Left ventricle myocardium superior (tissue), 1 donor: ENCODE measurements at regions not wholly inside any gene's neighbourhood (a gene's known extent, or its start where the extent isn't known, plus 50 kb on each side); places are given as distances from the start of the nearest gene placed in this dataset.
A peak's percentile ranks its signal among the peaks of the same experiment; 100 is the strongest.

Experiments
- ATAC-seq: fragments of 200-7000 bp; cut with Tn5 transposase; one replicate; pipeline ENCODE4 v1.9.1; 2020; ENCODE audit warnings: mild to moderate bottlenecking, moderate library complexity
- DNase-seq: peaks from one replicate; pipeline ENCODE4 v3.0.0-alpha.2; 2020
- intact Hi-C: fragments of 100-400 bp; cut with micrococcal nuclease; formaldehyde crosslinking; loops from one replicate; pipeline ENCODE4 v1.11.0; 2022
- donor health status: DM: no; HTN: yes; CAD: no; lungs with severe emphysema.

GRCh38 chr18:22682720-22683119 lies 250.4 kb upstream of the RBBP8 start:
- intact Hi-C loops, result no loop called here
- no peak for ATAC-seq

GRCh38 chr18:22683196-22683676 lies 249.9 kb upstream of the RBBP8 start:
- DNase-seq (peak; percentile 47), ATAC-seq (peak; percentile 88)
- intact Hi-C loops, result no loop called here

More at GRCh38 chr18:22682720-22683119, 250.4 kb upstream of the RBBP8 start:
- no peak for DNase-seq

GRCh38 chr18:22683786-22684185 lies 249.3 kb upstream of the RBBP8 start:
- DNase-seq, result no peak
- ATAC-seq, result no peak
- intact Hi-C loops, result no loop called here

- ATAC-seq, result no peak
- intact Hi-C loops, result no loop called here
- DNase-seq, result no peak
Measured at GRCh38 chr18:22684268-22684667, 248.9 kb upstream of the RBBP8 start.

DNA sequence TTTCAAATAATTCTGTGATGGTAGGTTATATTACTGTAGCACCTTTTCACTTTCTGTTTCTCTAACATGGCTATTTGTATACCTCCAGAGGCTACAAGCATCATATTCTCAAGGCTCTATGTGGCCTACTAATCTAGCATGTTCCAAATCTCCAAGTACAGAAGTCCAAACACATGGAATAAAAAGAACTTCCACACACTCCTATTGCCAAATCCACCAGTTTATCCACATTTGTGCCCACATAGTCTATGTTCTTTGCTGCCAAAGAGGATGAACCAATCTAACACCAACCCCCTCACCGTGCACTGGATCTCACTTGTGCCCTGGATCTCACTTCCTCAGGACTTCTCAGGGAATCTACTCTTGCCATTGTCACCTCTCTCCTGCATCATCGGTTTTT lies 247.3 kb upstream of the RBBP8 start:
- no peak for ATAC-seq
- intact Hi-C loops, result no loop called here

GRCh38 chr18:22687892-22688680 lies 245.0 kb upstream of the RBBP8 start:
- intact Hi-C loops, result no loop called here
- DNase-seq (no peak), ATAC-seq (no peak)

More for the DNA sequence above, 247.3 kb upstream of the RBBP8 start:
- DNase-seq, result no peak

DNA sequence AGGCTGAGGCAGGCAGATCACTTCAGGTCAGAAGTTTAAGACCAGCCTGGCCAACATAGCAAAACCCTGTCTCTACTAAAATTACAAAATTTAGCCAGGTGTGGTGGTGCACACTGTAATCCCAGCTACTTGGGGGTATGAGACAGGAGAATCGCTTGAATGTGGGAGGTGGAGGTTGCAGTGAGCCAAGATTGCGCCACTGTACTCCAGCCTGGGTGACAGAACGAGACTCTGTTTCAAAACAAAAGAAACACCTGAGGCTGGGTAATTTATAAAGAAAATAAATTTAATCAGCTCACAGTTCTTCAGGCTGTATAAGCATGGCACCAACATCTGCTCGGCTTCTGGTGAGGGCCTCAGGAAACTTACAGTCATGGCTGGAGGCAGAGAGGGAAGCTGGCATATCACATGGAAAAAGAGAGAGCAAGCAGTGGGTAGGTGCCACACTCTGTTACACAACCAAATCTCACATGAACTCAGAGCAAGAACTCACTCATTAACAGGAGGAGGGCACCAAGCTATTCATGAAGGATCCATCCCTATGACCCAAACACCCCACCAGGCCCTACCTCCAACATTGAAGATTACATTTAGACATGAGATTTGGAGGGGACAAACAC lies 244.1 kb upstream of the RBBP8 start:
- DNase-seq (no peak), ATAC-seq (no peak)
- intact Hi-C loops, result no loop called here

DNA sequence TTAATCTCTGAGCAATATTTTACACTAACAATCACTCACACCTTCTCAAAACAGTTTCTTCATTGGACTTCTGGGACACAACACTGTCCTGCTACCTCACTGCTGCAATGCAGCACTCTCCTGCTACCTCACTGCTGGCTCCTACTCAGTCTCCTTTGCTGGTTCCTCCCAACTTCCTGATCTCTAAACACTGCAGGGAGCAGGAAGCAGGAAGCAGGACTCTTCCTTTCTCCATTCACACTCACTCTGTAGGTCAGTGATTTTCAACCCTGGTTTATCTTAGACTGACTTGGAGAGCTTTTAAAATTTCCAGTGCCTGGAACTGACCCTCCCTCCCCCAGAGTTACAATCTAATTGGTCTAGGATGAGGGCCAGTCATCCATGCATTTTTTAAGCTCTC lies 243.4 kb upstream of the RBBP8 start:
- ATAC-seq (no peak), DNase-seq (no peak)
- intact Hi-C loops, result no loop called here

GRCh38 chr18:22690556-22690955 lies 242.6 kb upstream of the RBBP8 start:
- intact Hi-C loops, result no loop called here
- ATAC-seq (no peak), DNase-seq (no peak)

- DNase-seq (no peak), ATAC-seq (no peak)
- intact Hi-C loops, result no loop called here
Measured at GRCh38 chr18:22691946-22692710, 241.0 kb upstream of the RBBP8 start.

DNA sequence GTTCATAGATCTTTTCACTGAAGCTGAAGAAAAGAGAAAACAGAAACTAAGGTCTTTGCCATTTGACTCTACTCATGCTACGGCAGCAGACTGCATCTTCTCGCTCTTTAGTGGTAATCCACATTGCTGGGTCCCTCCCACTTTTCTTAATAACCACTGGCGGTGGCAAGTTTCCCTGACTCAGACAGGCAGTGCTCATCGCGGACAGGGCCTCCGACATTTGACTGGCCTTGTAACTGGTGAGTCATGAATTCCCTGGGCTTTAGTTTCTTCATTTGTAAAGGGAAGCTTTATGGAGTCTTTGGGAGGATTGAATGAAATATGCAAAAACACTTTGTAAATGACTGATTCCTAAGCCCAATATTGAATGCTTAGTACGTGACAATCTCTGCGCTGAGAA lies 238.2 kb upstream of the RBBP8 start:
- intact Hi-C loops, result no loop called here
- peak; percentile 54 for DNase-seq
- ATAC-seq, result peak; percentile 76

GRCh38 chr18:22695674-22696073 lies 237.5 kb upstream of the RBBP8 start:
- intact Hi-C loops, result no loop called here
- DNase-seq (no peak), ATAC-seq (no peak)

DNA sequence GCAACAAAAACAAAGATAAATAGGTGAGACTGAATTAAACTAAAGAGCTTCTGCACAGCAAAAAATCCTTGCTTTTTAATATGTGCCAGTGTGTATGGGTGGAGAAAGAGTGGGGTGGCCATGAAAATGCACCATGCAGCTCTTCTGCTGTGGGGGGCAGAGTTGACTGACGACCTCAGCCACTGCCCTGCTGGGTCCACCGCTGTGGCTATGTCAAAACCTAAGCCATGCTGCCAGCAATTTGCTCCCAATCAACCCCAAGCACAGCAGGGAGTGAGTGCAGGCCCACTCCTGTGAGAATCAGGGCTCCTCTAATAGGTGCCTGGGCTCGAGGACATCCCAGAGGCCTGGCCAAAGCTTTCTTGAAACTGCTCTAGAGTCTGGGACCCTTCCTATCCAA lies 235.6 kb upstream of the RBBP8 start:
- intact Hi-C loops, result no loop called here
- no peak for ATAC-seq
- no peak for DNase-seq

GRCh38 chr18:22698711-22699110 lies 234.4 kb upstream of the RBBP8 start:
- ATAC-seq, result no peak
- intact Hi-C loops, result no loop called here
- DNase-seq, result no peak

DNA sequence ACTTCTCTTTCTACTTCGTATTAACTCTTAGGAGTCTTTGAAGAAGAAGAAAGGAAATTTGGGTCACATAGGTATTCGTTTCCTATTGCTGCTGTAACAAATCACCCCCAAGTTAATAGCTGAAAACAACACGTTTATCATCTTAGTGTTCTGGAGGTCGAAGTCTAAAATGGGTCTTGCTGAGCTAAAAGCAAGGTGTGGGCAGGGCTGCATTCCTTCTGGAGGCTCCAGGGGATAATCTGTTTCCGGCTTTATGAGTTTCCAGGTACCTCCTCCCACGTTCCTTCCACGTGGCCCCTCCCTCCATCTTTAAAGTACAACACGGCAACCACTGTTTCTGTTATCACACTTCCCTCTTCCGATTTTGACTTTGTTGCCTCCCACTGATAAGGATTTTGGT lies 233.5 kb upstream of the RBBP8 start:
- intact Hi-C loops, result no loop called here
- DNase-seq, result no peak
- no peak for ATAC-seq

DNA sequence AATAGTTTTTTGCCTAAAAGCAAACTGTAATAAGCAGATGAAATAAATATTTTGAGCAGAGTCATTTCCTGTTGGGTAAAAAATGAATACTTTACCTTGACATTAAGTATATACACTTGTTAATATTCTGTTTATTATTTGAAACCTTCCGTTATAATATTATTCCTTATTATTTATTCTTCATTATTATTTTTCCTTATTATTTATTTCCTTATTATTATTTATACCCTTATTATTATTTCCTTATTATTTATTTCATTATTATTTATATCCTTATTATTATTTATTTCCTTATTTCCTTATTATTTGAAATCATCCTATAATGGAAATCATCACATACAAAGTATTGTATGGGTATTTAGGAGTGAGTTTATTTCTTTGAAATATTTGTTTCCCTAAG lies 232.2 kb upstream of the RBBP8 start:
- ATAC-seq (no peak), DNase-seq (no peak)
- intact Hi-C loops, result no loop called here

DNA sequence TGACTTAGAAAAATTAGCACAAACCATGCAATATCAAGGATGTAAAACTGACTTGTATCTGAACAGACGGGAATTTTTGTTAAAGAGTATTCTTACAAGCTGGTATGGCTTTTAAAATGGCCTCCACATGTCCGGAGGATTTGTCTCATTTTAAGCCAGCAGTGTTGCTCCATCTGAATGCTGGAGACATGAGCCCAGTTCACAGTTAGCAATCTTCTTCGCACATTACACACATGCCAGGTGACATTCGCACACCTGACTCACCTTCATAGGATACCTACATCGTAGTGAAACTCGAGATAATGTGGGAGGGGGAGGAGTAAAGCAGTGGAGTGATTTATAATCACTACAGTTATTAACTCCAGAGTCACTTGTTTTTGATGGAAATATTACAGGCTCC lies 231.8 kb upstream of the RBBP8 start:
- ATAC-seq, result no peak
- DNase-seq, result no peak
- intact Hi-C loops, result no loop called here

DNA sequence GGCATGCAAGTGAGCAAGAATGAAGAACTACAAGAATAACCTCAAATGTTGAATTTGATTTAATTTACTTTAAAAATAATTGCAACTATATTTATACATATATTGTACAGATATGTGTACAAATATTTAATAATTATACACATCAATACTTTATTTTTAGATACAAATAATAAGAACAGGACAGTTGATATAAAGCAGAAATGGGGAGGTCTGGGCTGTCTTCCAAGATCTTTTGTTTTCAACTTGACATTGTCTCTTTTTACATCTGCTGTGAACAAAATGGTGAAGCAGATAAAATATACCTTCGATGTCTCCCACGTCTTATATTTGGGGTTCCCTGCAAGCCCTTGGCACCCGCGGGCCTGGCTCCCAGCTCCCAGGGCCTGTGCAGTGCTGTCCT lies 231.3 kb upstream of the RBBP8 start:
- intact Hi-C loops, result no loop called here
- DNase-seq, result no peak
- ATAC-seq, result no peak

DNA sequence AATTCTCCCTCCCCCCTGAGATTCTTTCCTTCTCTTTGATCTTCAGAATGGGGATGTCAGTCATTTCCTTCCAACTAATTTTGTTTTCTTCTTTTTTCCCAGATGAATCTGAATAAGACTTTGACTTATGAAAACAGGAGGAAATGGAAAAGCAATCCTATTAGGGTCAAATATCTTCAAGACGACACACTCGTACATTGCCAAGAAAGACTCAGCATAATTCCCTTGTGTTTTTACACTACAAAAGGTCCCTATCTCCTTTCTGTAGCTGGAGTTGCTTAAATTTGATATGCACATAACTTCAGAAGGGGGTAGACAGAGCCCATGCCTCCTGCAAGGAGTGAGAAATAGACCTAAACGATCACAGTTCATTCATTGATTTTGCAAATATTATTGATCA lies 230.3 kb upstream of the RBBP8 start:
- ATAC-seq (peak; percentile 21), DNase-seq (no peak)
- intact Hi-C loops, result no loop called here

- intact Hi-C loops, result no loop called here
- DNase-seq, result no peak
- ATAC-seq, result peak; percentile 86
Measured at GRCh38 chr18:22703883-22704585, 229.1 kb upstream of the RBBP8 start.
